A172 (cell line): ENCODE measurements at regions not wholly inside any gene's neighbourhood (a gene's known extent, or its start where the extent isn't known, plus 50 kb on each side); places are given as distances from the start of the nearest gene placed in this dataset.

Experiments
- DNase-seq: peaks from one replicate; pipeline ENCODE4 v3.0.0-alpha.2; 2015; ENCODE audit warnings: low spot score

DNA sequence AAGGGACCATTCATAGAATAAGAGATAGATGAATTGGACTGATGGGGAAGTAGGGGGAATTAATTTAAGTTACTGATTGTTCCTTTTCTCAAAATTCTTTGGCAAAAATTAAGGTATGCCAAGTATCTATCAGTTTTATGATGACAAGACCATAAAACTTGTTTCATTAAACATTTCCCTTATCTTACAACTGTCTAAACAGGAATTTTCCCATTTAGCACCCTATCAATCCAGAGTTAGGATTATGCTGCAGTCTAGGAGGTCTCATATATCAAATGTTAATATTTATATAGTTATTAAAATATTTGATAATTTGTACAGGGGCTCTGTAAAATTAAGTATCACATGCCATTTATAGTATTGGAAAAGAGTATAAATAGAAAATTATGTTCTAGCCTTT lies 51.5 kb upstream of the ARID1B start:
- DNase-seq: no peak

- no peak for DNase-seq
Observed at GRCh38 chr6:156720691-156721685, 56.2 kb upstream of the ARID1B start.

DNA sequence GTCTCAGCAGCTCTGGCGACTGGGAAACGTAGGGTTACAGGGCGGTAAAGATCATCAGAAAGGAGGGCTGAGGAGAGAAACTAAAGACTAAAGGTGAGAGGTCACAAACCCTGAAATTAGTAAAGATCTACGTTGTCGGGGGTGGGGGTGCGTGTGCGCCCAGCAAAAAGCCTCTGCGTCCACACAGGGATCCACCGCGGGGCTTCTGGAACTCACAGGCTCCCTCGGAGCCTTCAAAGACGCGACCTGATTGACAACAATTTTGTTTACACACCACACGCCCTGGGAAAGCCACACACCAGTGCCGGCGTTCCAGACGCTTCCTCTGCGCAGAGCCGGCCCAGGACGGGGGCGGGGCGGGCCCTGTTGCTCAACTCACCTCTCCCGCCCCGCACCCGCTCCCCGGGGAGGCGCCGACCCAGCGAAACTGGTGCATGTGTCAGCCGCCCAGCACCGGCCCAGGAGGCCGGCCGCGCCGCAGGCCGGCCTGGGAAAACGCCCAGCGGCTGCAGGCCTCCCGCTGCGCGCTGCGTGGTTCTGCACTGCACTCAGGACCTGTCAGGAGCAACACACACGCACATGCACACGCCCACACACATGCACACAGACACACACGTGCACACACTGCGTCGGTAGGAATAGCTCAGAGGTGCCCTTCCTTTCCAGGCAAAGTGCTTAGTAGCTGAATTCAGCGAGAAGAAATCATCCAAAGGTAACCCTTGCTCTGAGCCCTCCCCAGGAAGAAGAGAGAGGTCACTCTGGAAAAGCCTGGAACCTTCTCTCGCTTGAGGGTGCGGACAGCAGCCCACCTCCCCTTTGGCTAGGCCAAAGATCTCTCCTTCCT lies 57.2 kb upstream of the ARID1B start:
- no peak for DNase-seq

DNA sequence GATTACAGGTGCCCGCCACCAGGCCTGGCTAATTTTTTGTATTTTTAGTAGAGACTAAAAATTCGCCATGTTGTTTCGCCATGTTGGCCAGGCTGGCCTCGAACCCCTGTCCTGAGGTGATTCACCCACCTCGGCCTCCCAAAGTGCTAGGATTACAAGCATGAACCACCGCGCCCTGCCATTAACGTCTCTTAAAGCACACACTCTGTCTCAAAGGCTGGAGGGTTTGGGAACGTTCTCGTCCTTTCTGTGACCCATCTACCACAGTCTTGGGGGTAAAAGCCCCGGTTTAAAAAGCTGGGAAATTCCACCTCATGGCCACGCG lies 57.8 kb upstream of the ARID1B start:
- no peak for DNase-seq

- DNase-seq: peak; percentile 80
Observed at GRCh38 chr6:156718647-156719394, 58.4 kb upstream of the ARID1B start.

GRCh38 chr6:156717542-156717941 lies 59.6 kb upstream of the ARID1B start:
- DNase-seq: no peak

GRCh38 chr6:156715839-156716238 lies 61.3 kb upstream of the ARID1B start:
- DNase-seq: no peak

- no peak for DNase-seq
Observed at GRCh38 chr6:156713548-156713947, 63.6 kb upstream of the ARID1B start.

- DNase-seq: no peak
Observed at GRCh38 chr6:156710479-156710878, 66.7 kb upstream of the ARID1B start.

DNA sequence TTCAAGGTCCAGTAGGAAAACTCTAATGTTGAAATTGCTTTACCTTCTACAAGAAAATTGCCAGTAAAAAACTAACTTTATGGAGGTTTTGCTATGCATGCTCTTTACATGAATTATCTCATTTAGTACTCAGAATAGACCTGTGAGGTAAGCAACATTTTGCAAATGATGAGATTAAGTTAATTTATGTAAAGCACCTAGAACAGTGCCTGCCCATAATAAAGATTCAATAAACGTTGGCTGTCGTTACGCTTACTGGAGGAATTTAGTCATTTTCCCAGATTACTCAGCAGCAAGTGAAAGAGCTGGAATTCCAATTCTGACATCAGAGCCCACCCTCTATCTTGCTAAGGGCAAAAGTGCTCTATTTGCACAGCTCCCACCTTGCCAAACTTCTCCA lies 69.4 kb upstream of the ARID1B start:
- no peak for DNase-seq

- peak; percentile 10 for DNase-seq
Observed at GRCh38 chr6:156703719-156704118, 73.5 kb upstream of the ARID1B start.

- DNase-seq: no peak
Observed at GRCh38 chr6:156701966-156702365, 75.2 kb upstream of the ARID1B start.

DNA sequence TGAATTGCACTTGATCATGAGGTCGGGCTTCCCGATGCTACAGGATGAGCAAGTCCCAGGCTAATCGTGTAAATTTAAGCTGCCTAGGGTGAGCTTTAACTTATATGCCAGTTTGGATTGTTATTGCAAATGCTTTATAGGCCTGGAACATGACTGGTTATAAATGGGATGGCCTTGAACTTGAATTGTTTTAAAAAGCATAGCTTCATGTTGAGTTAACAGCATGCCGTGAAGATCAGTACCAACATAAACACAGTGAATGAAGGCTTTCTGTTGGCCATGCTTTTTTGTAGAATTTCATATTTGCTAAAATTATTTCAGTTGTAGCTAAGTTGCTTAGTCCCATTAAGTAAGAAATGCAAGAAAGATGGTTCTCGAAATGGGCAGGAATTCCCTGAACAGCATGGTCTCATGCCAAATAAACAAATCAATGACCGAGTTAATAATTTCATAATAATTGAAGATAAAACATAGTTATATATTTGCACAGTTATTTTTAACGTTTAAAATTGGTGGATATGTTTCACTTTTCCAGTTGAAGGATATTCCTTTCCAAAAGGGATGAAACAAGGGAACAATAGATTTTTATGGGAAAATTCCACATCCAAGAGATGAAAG lies 76.6 kb upstream of the ARID1B start:
- no peak for DNase-seq

DNA sequence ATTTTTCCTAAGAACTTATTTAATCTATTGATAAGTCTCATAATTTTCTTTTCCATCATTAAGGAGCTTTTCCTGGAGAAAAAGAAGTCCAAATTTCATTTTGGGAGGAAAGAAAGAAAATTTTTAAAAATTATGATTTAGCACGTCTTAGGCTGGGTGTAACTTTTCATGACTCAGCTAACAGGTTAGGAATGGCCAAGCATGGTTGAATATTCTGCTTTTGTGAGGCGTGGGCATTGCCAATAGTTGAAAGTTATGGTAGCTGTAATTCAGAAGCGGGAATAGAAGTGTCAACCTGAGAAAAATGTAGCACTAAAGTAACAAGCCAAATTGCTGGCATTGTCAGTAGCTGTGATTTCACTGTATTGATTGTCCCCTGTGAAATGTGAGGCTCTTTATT lies 77.2 kb upstream of the ARID1B start:
- no peak for DNase-seq

- DNase-seq: peak; percentile 64
Observed at GRCh38 chr6:156699017-156699421, 78.2 kb upstream of the ARID1B start.

GRCh38 chr6:156698239-156699016 lies 78.8 kb upstream of the ARID1B start:
- no peak for DNase-seq

DNA sequence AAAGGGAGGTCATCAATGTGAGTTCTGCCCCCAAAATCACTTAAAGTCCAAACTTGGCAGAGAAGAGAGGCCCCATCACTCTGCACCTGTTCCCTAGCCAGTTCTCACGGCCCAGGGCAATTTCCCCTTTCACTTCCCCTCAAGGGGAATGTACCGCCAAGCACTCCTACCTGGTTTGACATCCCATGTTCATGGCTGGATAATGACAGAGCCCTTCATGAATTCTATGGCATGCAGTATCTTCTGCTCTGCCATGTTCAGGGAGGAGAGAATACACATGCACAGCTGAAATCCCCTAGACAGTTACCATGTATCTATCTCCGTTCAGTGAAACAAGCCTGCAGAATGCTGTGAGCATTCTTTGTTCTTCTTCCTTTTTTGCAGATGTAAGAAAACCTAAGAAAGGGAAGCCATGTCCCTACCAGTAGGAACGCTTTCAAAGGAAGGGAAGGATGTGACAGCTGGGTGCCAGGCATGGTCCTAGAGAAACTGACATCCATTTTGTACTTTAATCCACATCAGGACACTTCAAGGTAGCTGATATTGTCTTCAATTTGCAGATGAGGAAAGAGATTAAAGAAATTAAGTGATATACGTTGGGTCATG lies 79.8 kb upstream of the ARID1B start:
- no peak for DNase-seq

GRCh38 chr6:156695742-156696141 lies 81.4 kb upstream of the ARID1B start:
- no peak for DNase-seq

DNA sequence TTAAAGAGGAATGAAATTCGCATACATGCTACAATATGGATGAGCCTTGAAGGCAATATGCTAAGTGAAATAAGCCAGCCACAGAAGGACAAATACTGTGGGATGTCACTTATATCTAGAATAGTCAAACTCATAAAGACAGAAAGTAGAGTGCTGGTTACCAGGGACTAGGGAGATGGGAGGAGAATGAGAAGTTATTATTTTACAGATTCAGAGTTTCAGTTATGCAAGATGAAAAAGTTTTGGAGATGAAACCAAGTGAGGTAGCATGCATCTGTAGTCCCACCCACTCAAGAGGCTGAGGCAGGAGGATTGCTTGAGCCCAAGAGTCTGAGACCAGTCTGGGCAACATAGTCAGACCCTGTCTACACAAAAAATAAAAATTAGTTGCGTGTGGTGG lies 82.5 kb upstream of the ARID1B start:
- no peak for DNase-seq

DNA sequence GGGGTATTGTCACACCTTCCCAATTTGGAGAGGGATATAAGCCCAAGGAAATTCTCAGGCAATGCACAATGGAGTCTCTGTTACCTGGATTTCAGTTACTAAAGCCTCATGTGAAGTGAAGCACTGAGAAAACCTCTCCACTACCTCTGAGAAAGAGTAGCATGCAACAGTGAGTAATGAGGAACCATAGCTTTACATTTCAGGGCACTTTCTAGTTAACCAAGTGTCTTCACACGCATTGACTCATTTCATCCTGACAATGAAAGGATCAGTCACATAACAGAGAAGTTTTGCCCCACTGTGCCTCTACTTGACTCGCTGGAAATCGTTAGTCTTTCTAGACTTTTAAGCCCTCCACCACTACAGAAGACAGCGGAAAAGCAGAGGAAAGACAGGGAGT lies 86.2 kb upstream of the ARID1B start:
- DNase-seq: no peak

GRCh38 chr6:156689656-156690055 lies 87.5 kb upstream of the ARID1B start:
- no peak for DNase-seq
